ENCODE measurements at regions not wholly inside any gene's neighbourhood (a gene's known extent, or its start where the extent isn't known, plus 50 kb on each side); places are given as distances from the start of the nearest gene placed in this dataset.

GRCh38 chr7:68518060-68518459 lies 1080.2 kb upstream of the AUTS2 start:
- no peak for DNase-seq

- no peak for DNase-seq
Measured at GRCh38 chr7:68524126-68524525, 1074.1 kb upstream of the AUTS2 start.

- no peak for DNase-seq
Measured at GRCh38 chr7:68529221-68529620, 1069.1 kb upstream of the AUTS2 start.

GRCh38 chr7:68535266-68535665 lies 1063.0 kb upstream of the AUTS2 start:
- DNase-seq = no peak

- DNase-seq = no peak
Measured at GRCh38 chr7:68537051-68537773, 1061.1 kb upstream of the AUTS2 start.

- DNase-seq = no peak
Measured at GRCh38 chr7:68537774-68538071, 1060.6 kb upstream of the AUTS2 start.

- DNase-seq = no peak
Measured at GRCh38 chr7:68542831-68543230, 1055.4 kb upstream of the AUTS2 start.

- no peak for DNase-seq
Measured at GRCh38 chr7:68544851-68545250, 1053.4 kb upstream of the AUTS2 start.

- DNase-seq = no peak
Measured at GRCh38 chr7:68547181-68547580, 1051.1 kb upstream of the AUTS2 start.

GRCh38 chr7:68547799-68548198 lies 1050.5 kb upstream of the AUTS2 start:
- no peak for DNase-seq

- no peak for DNase-seq
Measured at GRCh38 chr7:68550027-68550426, 1048.2 kb upstream of the AUTS2 start.

GRCh38 chr7:68550635-68551034 lies 1047.6 kb upstream of the AUTS2 start:
- DNase-seq = no peak

- DNase-seq = no peak
Measured at GRCh38 chr7:68556537-68556936, 1041.7 kb upstream of the AUTS2 start.

GRCh38 chr7:68559518-68559917 lies 1038.8 kb upstream of the AUTS2 start:
- DNase-seq = no peak

- no peak for DNase-seq
Measured at GRCh38 chr7:68562323-68562899, 1035.9 kb upstream of the AUTS2 start.

GRCh38 chr7:68564306-68565135 lies 1033.8 kb upstream of the AUTS2 start:
- no peak for DNase-seq

- DNase-seq = no peak
Measured at GRCh38 chr7:68571286-68571685, 1027.0 kb upstream of the AUTS2 start.

GRCh38 chr7:68573271-68574005 lies 1024.8 kb upstream of the AUTS2 start:
- DNase-seq = no peak

- no peak for DNase-seq
Measured at GRCh38 chr7:68576366-68576765, 1021.9 kb upstream of the AUTS2 start.

GRCh38 chr7:68581417-68581816 lies 1016.9 kb upstream of the AUTS2 start:
- DNase-seq = no peak

- no peak for DNase-seq
Measured at GRCh38 chr7:68587599-68587998, 1010.7 kb upstream of the AUTS2 start.

GRCh38 chr7:68601826-68602225 lies 996.4 kb upstream of the AUTS2 start:
- DNase-seq = no peak

GRCh38 chr7:68604541-68604940 lies 993.7 kb upstream of the AUTS2 start:
- no peak for DNase-seq

- DNase-seq = no peak
Measured at GRCh38 chr7:68610701-68611100, 987.6 kb upstream of the AUTS2 start.

Data from Kasumi-1 (cell line).